Mammary epithelial cell (primary cell): ENCODE measurements at regions not wholly inside any gene's neighbourhood (a gene's known extent, or its start where the extent isn't known, plus 50 kb on each side); places are given as distances from the start of the nearest gene placed in this dataset.

Source experiments
- CTCF ChIP-seq, 2 donors: IDR thresholded peaks in 1 of 2; conservative IDR thresholded peaks in 1 of 2; 2 replicates each; pipeline ENCODE4 v1.5.1; 2011 to 2012; ENCODE audit warnings: inconsistent platforms in 2 of 2, low read length in 2 of 2, mild to moderate bottlenecking in 2 of 2, control low read depth in 1 of 2, low read depth in 1 of 2; ENCODE audit not compliant: insufficient read depth in 1 of 2; ENCODE audit errors: extremely low read depth in 1 of 2
- EZH2 ChIP-seq: IDR thresholded peaks from 2 replicates; pipeline ENCODE4 v1.6.1; 2012; ENCODE audit warnings: low read length, inconsistent platforms, borderline replicate concordance

GRCh38 chr2:196365145-196365544, 193.8 kb upstream of the STK17B start:
- TF ChIP-seq CTCF (conservative IDR thresholded peaks at IDR 0.05 in 1 of 2, IDR thresholded peaks at IDR 0.05 in 1 of 2; ENCODE audit: extremely low read depth in 1 of 2, insufficient read depth in 1 of 2, low read depth in 1 of 2, low read length in 2 of 2) (no peak), EZH2 (no peak)
